Stimulated activated CD8-positive, alpha-beta memory T cell treated with anti-CD3 and anti-CD28 coated beads, Interleukin-2, amount 100 ng/mL, for 48 hours (primary cell): ENCODE measurements at regions not wholly inside any gene's neighbourhood (a gene's known extent, or its start where the extent isn't known, plus 50 kb on each side); places are given as distances from the start of the nearest gene placed in this dataset.
"Not testable (repeated sequence)": the region's sequence is repeated elsewhere in the genome, so short reads cannot be mapped to it uniquely, and the experiment has no call there.

ENCODE experiments used
- DNase-seq, 2 donors: peaks; one replicate each; pipeline ENCODE4 v3.0.0-alpha.2; 2020; ENCODE audit warnings: low read depth in 2 of 2

DNA sequence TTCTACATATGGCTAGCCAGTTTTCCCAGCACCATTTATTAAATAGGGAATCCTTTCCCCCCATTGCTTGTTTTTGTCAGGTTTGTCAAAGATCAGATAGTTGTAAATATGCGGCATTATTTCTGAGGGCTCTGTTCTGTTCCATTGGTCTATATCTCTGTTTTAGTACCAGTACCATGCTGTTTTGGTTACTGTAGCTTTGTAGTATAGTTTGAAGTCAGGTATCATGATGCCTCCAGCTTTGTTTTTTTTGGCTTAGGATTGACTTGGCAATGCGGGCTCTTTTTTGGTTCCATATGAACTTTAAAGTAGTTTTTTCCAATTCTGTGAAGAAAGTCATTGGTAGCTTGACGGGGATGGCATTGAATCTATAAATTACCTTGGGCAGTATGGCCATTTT, 60.0 kb upstream of the GPC3 start:
- DNase-seq, result not testable (repeated sequence)

DNA sequence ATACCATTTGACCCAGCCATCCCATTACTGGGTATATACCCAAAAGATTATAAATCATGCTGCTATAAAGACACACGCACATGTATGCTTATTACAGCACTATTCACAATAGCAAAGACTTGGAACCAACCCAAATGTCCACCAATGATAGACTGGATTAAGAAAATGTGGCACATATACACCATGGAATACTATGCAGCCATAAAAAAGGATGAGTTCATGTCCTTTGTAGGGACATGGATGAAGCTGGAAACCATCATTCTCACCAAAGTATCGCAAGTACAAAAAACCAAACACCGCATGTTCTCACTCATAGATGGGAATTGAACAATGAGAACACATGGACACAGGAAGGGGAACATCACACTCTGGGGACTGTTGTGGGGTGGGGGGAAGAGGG, 81.7 kb upstream of the GPC3 start:
- DNase-seq, result not testable (repeated sequence)

DNA sequence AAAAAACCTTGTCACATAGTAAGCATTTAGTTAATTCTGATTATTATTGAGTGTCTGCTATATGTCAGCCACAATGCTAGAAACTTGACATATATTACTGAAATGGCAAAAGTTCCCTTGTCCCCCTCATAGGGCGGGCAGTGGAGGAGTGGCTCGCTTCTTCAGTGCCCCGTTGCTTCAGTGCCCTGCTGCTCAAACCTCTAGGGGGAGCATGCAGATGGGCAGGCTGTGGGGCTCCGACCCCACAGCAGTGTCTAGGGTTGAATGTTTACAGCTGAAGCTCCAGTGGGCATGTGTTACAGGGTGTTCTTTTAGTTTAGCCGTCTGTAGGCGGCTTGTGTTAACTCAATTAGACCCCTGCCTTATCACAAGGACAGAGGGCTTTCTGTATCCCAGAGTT, 86.5 kb upstream of the GPC3 start:
- peak in 1 of 2 donors; percentile 0 for DNase-seq

DNA sequence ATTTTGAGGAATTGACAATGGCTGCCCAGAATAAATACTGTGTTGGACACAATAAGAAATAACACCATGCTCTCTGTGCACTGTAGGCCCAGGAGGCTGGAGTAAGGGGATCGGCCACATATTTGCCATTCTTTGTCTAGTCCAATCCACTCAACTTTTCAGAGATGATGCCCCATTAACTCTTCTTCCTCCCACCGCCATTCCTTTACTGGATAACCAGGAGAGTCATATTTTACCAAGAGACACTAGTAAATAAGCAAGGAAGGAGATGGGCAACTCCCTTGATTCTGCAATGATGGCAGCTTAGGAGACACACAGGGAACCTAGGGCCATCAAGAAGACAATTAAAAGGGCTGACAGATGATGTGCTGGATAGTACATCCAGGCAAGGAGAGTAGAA, 87.9 kb upstream of the GPC3 start:
- no peak for DNase-seq

DNA sequence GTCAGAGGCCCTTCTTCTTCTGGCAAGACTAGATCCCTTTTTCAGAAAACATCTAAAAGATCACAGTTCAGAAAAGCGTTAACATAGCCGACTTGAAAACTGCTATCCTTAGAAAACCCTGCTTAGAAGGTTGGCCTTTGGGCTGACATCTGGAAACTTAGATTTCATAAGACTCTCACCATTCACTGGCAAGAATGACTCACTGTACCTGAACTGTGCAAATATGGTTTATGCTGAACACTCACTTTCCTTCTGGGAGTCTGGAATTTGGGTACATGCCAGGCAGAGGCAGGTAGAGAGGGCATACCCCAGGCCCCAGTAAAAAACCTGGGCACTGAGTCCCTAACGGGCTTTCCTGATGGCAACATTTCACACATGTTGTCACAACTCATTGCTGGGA, 88.8 kb upstream of the GPC3 start:
- no peak for DNase-seq

DNA sequence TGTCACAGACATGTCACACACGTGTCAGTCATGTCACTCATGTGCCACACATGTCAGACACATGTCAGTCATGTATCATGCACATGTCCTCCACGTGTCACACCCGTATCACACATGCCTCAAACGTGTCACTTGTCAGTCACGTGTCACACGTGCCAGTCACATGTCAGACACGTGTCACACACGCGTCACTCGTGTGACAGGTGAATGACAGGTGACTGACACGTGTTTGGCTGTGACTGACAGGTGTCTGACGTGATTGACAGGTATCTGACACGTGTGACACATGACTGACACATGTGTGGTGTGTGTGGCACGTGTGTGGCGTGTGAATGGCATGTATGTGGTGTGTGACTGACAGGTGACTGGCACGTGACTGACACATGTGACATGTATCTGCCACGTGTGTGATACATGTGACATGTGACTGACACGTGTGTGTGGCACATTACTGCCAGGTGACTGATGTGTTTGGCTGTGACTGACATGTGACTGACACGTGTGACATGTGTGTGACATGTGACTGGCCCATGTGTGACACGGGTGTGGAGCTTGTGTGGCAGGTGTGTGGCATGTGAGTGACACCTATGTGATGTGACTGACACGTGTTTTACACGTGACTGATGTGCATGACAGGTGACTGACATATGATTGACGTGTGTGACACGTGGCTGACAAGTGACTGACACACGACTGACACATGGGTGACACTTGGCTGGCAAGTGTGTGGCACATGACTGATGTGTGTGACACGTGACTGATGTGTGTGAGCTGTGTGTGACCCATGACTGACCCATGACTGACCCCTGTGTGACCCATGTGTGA, 90.7 kb upstream of the GPC3 start:
- no peak for DNase-seq

DNA sequence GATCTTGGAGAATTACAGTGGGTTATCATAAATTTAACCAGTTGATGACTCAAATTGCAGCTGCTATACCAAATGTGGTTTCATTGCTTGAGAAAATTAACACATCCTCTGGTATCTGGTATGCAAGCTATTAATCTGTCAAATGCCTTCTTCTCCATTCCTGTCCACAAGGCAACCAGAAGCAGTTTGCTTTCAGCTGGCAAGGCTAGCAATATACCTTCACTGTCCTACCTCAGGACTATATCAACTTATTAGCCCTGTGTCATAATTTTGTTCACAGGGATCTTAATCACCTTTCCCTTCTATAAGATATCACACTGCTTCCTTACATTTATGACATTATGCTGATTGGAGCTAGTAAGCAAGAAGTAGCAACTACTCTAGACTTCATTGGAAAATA, 110.0 kb upstream of the GPC3 start:
- no peak for DNase-seq

DNA sequence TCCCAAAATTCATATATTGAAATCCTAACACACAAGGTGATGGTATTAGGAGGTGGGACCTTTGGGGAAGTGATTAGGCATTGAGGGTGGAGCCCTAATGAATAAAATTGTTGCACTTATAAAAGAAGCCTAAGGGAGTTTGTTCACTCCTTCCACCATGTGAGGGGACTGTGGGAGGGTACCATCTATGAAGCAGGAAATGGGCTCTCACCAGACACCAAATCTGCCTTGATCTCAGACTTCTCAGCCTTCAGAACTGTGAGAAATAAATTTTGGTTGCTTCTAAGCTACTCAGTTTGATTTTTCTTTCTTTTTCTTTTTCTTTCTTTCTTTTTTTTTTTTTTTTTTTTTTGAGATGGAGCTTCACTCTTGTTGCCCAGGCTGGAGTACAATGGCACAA, 116.2 kb upstream of the GPC3 start:
- DNase-seq, result no peak

DNA sequence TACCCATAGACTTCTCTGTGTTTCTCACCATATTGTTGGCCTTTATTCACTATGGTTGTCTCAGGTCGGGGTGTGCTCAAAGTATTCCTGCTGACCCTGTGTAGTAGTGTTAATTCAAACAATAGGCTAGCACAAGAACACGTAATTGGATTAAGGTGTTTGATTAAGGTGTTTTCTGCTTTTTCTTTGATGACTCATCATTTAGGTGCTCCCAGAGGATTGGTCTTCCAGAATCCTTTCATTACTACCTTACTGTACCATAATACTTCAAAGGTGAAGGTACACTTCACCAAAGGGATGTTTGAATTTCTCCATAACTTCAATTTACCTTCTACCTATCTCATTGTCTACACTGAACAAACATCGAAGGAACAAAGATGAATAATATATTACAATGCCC, 121.7 kb upstream of the CCDC160 start:
- DNase-seq, result no peak

DNA sequence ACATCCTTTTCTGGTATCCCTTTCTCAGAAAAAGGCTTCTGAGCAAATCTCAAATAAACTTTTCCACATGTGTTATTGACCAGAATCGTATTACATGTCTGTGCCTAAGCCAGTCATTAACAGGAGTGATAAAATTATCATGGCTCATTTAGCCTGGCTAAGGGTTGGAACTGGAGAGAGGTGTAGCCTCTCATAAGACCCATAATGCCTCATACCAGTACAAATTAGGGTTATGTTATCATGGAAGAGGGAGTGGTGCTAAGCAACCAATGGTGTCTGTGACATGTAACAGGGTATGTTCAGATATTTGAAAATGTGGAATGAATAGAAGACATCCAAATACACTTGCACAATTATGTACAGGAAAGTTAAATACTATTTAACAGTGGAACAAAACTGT, 99.6 kb upstream of the CCDC160 start:
- no peak for DNase-seq

DNA sequence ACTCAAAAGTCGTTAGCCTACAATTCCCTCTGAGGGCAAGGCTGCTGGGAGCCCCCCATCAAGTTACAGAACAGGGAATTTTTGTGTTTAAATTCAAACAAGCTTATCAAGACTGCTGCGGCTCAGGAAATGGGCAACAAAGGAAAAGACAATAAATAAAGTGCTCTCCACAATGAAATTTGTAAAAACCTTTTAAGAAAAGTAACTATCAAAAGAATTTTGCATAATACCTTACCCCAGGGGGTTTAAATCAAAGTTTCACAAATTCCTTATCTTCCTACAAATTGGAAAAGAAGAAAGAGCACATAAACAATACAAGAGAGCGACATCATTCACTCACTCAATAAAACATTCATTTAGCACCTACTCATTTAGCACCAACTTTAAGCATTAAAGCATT, 97.9 kb upstream of the CCDC160 start:
- DNase-seq, result no peak

DNA sequence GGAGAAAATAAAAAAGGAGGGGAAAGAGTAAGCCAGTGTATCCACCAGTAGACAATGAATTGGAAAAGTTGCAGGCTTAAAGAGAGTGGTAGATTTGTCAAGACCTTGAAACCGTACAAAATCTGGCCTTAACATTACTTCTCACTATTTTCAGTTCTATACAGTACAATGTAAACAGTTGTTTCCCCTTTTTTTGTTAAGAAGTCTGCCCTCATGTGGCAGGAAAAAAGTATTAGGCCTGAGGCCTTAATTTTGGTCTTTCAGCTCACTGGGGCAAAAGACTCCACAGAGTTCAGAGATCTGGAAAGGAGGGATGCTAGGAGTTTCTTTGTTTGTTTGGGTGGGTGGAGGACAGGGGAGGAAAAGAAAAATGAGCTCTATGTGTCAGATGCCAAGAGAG, 92.8 kb upstream of the CCDC160 start:
- no peak for DNase-seq

DNA sequence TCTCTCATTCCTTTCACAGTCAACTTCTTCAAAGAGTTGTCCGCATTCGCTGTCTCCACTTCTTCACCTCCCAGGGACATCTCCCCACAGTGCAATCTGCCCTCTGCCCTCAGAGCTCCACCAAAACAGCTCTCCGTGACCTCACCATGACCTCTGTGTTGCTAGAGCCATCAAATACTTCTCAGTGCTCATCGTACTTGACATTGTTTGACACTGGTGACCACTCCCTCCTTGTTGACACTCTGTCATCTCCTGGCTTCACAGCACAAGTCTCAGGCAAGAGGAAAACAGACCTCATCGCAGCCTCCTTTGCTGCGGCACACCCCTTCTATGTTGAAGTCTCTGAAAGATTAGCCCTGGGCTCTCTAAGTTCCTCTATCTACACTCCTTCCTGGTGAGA, 90.5 kb upstream of the CCDC160 start:
- DNase-seq, result no peak

DNA sequence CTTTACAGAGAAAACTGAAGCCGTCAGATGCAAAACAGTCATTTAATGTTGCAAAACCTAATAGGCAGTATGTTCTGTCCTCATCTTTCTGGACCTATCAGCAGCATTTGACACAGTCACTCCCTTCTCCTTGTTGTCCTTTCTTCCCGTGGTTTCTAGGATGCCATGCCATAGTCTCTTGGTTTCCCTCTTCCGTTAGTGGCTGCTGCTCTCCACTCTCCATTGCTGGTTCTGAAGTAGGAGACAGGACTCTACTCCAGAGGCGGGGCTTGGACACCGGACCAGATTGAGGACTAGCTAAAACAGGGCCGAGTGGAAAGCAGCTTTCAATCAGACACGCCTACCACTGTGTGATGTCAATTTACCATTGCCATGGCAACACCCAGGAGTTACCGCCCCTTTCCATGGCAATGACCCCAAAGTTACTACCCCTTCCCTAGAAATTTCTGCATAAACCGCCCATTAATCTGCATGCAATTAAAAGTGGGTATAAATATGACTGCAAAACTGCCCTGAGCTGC, 88.8 kb upstream of the CCDC160 start:
- no peak for DNase-seq

DNA sequence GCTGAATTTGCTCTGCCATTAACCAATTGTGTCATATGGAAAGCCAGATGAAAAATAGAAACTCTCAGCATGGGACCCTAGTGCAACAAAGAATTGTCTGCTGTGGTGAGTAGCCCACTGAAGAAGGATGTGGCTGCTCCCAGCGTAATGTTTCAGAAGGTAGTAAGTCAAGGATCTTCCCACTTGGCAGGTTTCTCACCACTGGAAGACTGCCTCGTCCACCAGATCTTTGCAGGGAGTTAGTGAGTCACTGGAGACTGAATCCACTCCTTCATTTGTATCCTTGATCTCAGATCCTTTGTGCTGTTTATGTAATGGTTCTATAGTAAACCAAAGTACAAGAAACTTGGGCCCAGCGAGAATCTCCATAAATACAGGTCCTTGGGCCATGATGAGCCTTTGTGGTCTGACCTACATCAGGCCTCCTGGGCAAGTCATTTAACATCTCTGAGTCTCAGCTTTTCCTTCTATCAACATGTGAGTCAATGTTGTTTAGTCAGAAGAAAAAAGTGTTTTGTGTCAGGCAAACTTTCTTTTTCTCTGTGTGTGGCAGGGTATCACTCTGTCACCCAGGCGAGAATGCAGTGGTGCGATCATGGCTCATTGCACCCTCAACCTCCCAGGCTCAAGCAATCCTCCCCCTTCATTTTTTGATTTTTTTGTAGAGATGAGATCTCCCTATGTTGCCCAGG, 78.0 kb upstream of the CCDC160 start:
- DNase-seq, result peak in 1 of 2 donors; percentile 2

DNA sequence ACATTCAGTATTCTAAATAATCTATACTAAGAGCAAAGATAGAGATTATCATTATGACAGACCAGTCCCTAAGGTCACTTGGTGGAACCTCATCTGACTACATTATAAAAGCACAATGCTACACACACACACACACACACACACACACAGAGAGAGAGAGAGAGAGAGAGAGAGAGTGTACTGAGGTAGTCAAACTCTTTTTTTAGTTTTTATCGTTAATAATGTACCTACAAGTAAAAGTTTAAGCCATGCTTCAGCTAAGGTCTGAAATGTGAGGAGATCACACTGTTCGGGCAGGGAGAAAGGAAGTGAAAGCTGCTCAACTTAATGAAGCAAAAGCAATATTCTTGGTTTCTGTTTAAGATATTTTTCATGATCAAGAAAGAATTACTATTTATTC, 75.8 kb upstream of the CCDC160 start:
- no peak for DNase-seq

DNA sequence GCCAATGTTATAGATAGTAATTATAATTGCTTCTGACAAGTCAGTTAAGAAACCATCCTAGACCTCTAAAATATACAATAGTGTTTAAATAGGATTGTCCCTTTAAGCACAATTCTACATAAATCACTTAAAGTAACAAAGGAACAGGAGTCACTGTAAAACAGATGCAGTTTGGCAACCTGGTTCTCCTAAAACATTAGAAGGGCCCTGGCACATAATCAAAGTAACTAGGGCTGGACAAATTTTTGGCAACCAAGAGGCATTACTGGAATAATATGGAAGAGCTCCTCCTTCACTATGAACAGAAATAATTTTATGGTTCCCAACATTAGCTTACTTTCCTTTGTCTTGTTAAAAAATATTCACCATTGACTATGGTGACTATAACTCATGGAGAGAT, 75.0 kb upstream of the CCDC160 start:
- no peak for DNase-seq

DNA sequence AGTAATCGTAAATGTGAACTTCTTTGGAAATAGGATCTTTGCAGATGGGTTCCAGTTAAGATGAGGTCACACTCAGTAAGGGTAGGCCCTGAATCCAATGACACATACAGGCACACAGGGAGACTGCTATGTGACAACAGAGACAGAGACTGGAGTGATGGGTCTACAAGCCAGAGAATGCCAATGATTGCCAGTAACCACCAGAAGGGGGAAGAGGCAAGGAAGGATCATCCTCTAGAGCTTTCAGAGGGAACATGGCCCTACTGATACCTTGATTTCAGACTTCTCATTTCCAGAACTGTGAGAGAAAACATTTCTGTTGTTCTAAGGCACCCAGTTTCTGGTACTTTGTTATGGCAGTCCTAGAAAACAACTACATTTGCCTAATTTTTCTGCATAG, 73.1 kb upstream of the CCDC160 start:
- DNase-seq, result no peak

DNA sequence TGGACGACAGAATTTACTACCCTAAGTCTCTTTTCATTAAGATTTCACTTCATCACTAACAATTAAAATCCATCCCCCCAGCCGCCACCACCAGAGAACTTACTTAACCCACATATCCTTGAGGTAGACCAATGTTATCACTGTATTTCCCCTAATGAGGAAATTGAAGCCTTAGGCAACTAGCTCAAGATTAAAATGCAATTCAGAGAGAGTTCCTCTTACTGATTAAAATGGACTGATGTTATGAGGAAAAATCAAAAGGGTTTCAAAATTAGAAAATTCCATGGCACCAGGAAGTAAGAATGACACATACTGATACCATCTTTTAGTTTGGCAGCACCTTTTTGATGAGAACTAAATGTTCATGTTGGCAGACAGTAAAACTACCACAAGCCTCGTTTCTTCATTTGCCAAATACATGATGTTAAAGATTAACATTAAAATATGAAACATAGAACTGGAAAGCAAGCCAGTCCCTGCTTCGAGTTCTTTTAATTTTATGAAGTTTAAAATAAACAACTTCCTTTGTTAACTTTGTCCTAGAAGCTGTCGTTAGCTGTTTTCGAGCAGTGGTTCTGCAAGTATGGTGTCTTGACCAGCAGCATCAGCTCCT, 69.3 kb upstream of the CCDC160 start:
- no peak for DNase-seq

DNA sequence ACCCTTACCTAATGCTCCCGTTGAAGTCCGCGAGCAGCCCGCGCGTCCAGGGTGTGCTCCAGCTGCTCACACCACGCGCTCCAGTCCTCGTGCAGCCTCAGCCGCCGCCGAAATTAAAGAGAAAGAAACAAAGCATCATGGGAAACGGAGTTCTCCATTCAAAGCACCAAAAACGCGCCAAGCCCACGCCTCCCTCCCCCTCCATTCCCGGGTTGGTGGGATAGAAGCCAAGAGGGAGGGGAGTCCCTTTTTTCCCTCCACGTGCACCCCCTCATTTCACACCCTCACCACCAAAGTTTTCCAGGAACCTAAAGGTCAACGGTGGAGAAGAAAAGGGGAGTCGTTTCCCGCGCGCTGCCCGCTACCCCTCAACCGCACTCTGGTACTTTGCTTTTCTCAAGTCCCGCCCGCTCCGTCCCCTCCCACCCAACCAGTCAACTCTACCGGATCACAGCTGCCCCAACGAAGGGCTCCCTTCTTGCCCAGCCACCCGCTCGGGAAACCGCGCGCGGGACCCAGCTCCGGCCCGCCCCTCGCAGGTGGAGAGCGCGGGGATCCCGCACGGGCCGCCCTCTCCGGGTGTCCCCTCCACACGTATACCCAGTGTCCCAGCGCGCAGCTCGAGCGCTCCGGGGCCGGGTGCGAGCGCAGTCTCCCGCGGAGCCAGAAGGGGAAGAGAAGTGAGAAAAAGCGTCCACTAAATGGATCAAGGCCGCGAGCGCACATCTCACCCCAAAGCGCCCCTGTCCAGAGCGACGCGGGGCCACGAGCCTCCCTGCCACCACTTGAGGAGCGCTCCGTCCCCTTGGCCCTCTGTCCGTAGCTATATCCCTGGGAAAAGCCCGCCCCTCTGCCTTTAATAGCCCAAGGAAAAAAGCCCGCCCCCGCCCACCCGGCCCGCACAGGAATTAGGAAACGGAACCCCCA, 65.1 kb upstream of the CCDC160 start:
- peak; percentile 12 to 24 for DNase-seq

DNA sequence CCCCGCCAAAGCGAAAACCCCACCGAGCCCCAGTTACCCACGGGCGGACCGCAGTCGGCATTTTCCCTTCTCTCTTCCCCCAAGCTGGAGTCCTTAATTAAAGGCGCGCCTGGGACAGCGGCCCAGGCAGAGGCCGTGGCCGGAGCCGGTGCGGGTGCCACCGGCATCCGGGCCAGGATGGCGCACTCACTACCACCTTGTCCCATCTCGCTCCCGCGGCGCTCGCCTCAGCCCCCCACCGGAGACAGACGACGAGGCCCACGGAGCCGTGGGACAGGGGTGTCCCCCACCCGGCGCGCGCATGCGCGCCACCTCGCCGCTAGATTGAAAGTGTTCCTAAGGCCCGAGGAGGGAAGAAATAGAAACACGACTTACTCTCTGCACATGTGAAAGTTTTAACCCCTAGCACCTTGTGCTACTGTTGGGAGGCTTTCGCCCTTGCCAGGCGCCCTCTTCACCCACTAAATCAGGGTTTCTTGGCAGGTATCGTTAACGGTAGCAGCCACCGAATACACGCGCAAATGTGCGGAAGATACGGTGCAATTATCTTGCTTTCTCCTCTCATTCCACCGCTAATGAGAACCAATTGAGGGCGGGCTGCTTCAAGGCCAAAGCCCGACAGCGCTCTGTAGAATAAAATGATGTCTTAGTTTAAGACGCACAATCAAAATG, 64.3 kb upstream of the CCDC160 start:
- peak in 1 of 2 donors; percentile 14 for DNase-seq
